ENCODE measurements at regions not wholly inside any gene's neighbourhood (a gene's known extent, or its start where the extent isn't known, plus 50 kb on each side); places are given as distances from the start of the nearest gene placed in this dataset.

DNA sequence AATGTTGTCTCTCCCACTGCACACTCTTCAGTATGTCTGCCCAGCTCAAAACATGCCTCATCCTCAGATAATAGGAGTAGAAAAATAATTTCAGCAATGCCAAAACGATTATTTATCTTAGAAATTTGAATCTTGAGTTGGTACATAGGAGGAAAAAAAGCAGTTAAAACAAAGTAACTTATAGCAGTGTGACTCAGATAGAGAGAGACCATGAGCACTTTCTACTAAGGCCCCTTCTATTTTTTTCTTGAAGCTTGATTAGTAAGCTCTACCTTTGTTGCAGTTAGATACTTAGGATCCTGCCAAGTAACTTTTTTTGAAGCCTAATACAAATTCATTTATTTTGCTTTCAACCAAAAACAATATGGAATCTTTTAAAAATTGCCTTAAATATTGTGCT, 212.3 kb downstream of the MAD2L1 start:
- Histone ChIP-seq H3K27ac (ENCODE audit: low read depth in 1 of 2, low read length in 2 of 2) (no peak overlapping the region), H3K9me3 (ENCODE audit: control insufficient read depth in 4 of 4, low read length in 3 of 4) (no peaks in the 10 kb centered on the region), H3K27me3 (ENCODE audit: control insufficient read depth in 4 of 4, insufficient read depth in 4 of 4, low read length in 3 of 4) (no peaks in the 10 kb centered on the region), H3K36me3 (ENCODE audit: control insufficient read depth in 4 of 4, insufficient read depth in 3 of 4, low read depth in 1 of 4, low read length in 3 of 4) (no peaks in the 10 kb centered on the region), H3K4me1 (ENCODE audit: control insufficient read depth in 4 of 4, insufficient read depth in 4 of 4, low read length in 3 of 4) (no peaks in the 10 kb centered on the region), H3K4me3 (ENCODE audit: low read depth in 1 of 3, low read length in 3 of 3) (no peak overlapping the region), H3K9ac (ENCODE audit: low read depth in 1 of 2, low read length in 2 of 2) (no peak overlapping the region)
- DNase-seq (ENCODE audit: low spot score) = no peak
- TF ChIP-seq RXRA (IDR thresholded peaks at IDR 0.05) (no peak), EGR1 (IDR thresholded peaks at IDR 0.05; ENCODE audit: low read depth in 2 of 2) (no peak), TAF1 (conservative IDR thresholded peaks at IDR 0.05) (no peak), FOXA2 (IDR thresholded peaks at IDR 0.05) (no peak), HNF4G (IDR thresholded peaks at IDR 0.05) (no peak), FOXA1 (IDR thresholded peaks at IDR 0.05) (no peak), YY1 (IDR thresholded peaks at IDR 0.05) (no peak), MAX (IDR thresholded peaks at IDR 0.05) (no peak), RAD21 (IDR thresholded peaks at IDR 0.05) (no peak), CTCF (IDR thresholded peaks at IDR 0.05; ENCODE audit: low read depth, low read length, missing input control) (no peak), GABPA (IDR thresholded peaks at IDR 0.05 in 1 of 2, conservative IDR thresholded peaks at IDR 0.05 in 1 of 2) (no peak), JUND (IDR thresholded peaks at IDR 0.05) (no peak), REST (IDR thresholded peaks at IDR 0.05) (no peak), SP1 (IDR thresholded peaks at IDR 0.05) (no peak)
- TF ChIP-seq, protein P1, sequence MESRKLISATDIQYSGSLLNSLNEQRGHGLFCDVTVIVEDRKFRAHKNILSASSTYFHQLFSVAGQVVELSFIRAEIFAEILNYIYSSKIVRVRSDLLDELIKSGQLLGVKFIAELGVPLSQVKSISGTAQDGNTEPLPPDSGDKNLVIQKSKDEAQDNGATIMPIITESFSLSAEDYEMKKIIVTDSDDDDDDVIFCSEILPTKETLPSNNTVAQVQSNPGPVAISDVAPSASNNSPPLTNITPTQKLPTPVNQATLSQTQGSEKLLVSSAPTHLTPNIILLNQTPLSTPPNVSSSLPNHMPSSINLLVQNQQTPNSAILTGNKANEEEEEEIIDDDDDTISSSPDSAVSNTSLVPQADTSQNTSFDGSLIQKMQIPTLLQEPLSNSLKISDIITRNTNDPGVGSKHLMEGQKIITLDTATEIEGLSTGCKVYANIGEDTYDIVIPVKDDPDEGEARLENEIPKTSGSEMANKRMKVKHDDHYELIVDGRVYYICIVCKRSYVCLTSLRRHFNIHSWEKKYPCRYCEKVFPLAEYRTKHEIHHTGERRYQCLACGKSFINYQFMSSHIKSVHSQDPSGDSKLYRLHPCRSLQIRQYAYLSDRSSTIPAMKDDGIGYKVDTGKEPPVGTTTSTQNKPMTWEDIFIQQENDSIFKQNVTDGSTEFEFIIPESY (IDR thresholded peaks at IDR 0.05) = no peak
- TF ChIP-seq, protein P2, sequence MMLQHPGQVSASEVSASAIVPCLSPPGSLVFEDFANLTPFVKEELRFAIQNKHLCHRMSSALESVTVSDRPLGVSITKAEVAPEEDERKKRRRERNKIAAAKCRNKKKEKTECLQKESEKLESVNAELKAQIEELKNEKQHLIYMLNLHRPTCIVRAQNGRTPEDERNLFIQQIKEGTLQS (IDR thresholded peaks at IDR 0.05) = no peak
- 22% methylated on average over 1 of the region's 1 CpG for WGBS

GRCh38 chr4:119851649-119852048, 215.0 kb downstream of the MAD2L1 start:
- WGBS = 77% methylated on average over 2 of the region's 2 CpGs
- Histone ChIP-seq H3K27ac (ENCODE audit: low read depth in 1 of 2, low read length in 2 of 2) (no peak overlapping the region), H3K36me3 (ENCODE audit: control insufficient read depth in 4 of 4, insufficient read depth in 3 of 4, low read depth in 1 of 4, low read length in 3 of 4) (no peaks in the 10 kb centered on the region), H3K9ac (ENCODE audit: low read depth in 1 of 2, low read length in 2 of 2) (no peak overlapping the region), H3K9me3 (ENCODE audit: control insufficient read depth in 4 of 4, low read length in 3 of 4) (no peaks in the 10 kb centered on the region), H3K27me3 (ENCODE audit: control insufficient read depth in 4 of 4, insufficient read depth in 4 of 4, low read length in 3 of 4) (no peaks in the 10 kb centered on the region), H3K4me3 (ENCODE audit: low read depth in 1 of 3, low read length in 3 of 3) (no peak overlapping the region), H3K4me1 (ENCODE audit: control insufficient read depth in 4 of 4, insufficient read depth in 4 of 4, low read length in 3 of 4) (no peaks in the 10 kb centered on the region)
- TF ChIP-seq, protein P2 (IDR thresholded peaks at IDR 0.05) = no peak
- TF ChIP-seq, protein P1 (IDR thresholded peaks at IDR 0.05) = no peak
- no peak for TF ChIP-seq SP1 (IDR thresholded peaks at IDR 0.05)
- DNase-seq (ENCODE audit: low spot score) = no peak
